ENCODE measurements at regions not wholly inside any gene's neighbourhood (a gene's known extent, or its start where the extent isn't known, plus 50 kb on each side); places are given as distances from the start of the nearest gene placed in this dataset.
A peak's percentile ranks its signal among the peaks of the same experiment; 100 is the strongest.

GRCh38 chr1:96236156-96236739 lies 485.3 kb upstream of the PTBP2 start (continued):
- TF ChIP-seq CTCF (IDR thresholded peaks at IDR 0.05 in 2 of 3, conservative IDR thresholded peaks at IDR 0.05 in 1 of 3; ENCODE audit: insufficient read depth in 2 of 3, low read depth in 1 of 3, low read length in 3 of 3) (peak in 1 of 3 experiments; percentile 19; a peak in 1 of 6 replicates), MBD2 (IDR thresholded peaks at IDR 0.05; ENCODE audit: borderline replicate concordance, low read depth) (no peak), BRCA1 (IDR thresholded peaks at IDR 0.05) (no peak), BRCA1 (CRISPR knock-in tag; IDR thresholded peaks at IDR 0.05) (no peak), RAD21 (CRISPR knock-in tag; conservative IDR thresholded peaks at IDR 0.05 in 1 of 2, IDR thresholded peaks at IDR 0.05 in 1 of 2) (peak in 1 of 2 experiments; percentile 38; a peak in 1 of 4 replicates), MBD1 (CRISPR knock-in tag; IDR thresholded peaks at IDR 0.05) (no peak), TEAD4 (IDR thresholded peaks at IDR 0.05; ENCODE audit: low read length) (no peak), TEAD4 (CRISPR knock-in tag; IDR thresholded peaks at IDR 0.05; ENCODE audit: borderline replicate concordance) (no peak), CUX1 (CRISPR knock-in tag; IDR thresholded peaks at IDR 0.05) (no peak), ZNF175 (CRISPR knock-in tag; IDR thresholded peaks at IDR 0.05; ENCODE audit: low read depth) (no peak), SREBF1 (IDR thresholded peaks at IDR 0.05; ENCODE audit: borderline replicate concordance, low read depth, low read length) (no peak)
